ACC112 (cell line): ENCODE measurements at regions not wholly inside any gene's neighbourhood (a gene's known extent, or its start where the extent isn't known, plus 50 kb on each side); places are given as distances from the start of the nearest gene placed in this dataset.

Experiments
- H2AFZ ChIP-seq: fragments of 200-600 bp; sonication (generic); one replicate; pipeline ENCODE4 v1.6.0; 2017; ENCODE audit warnings: antibody characterized with exemption, low read length; ENCODE audit not compliant: unreplicated experiment
- H3K27ac ChIP-seq: fragments of 200-600 bp; sonication (generic); 2 replicates; pipeline ENCODE4 v1.5.1; 2014; ENCODE audit warnings: low read depth, mild to moderate bottlenecking, antibody characterized with exemption, low read length, moderate library complexity
- H3K27me3 ChIP-seq: fragments of 200-600 bp; sonication (generic); 2 replicates; pipeline ENCODE4 v1.6.1; 2014; ENCODE audit warnings: mild to moderate bottlenecking, antibody characterized with exemption, low read length, moderate library complexity, mixed read lengths; ENCODE audit not compliant: insufficient read depth
- H3K36me3 ChIP-seq: fragments of 200-600 bp; sonication (generic); 2 replicates; pipeline ENCODE4 v1.6.1; 2016; ENCODE audit warnings: mild to moderate bottlenecking, antibody characterized with exemption, low read length, moderate library complexity, mixed read lengths; ENCODE audit not compliant: insufficient read depth
- H3K4me1 ChIP-seq: fragments of 200-600 bp; sonication (generic); one replicate; pipeline ENCODE4 v1.6.1; 2016; ENCODE audit warnings: low read length, mixed read lengths; ENCODE audit not compliant: insufficient read depth, unreplicated experiment, control insufficient read depth
- H3K4me3 ChIP-seq: fragments of 200-600 bp; sonication (generic); 2 replicates; pipeline ENCODE4 v1.5.1; 2014; ENCODE audit warnings: mild to moderate bottlenecking, low read depth, low read length
- H3K79me2 ChIP-seq: fragments of 200-600 bp; sonication (generic); one replicate; pipeline ENCODE4 v1.6.0; 2016; ENCODE audit warnings: low read length; ENCODE audit not compliant: control insufficient read depth, unreplicated experiment, insufficient read depth

DNA sequence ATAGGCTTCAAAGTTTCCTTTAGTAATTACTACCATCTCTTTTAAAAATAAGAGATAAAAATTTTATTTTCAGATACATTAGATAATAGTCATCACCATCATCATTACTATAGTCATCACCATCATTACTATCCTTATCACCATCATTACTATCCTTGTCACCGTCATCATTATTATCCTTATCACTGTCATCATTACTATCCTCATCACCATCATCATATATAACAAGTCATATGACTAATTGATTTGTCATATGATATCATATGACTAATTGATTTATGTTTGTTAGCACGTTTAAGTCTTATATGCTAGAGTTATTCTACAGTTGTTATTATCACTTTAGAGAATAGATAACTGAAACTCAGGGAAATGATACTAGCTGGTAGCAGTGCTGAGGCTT lies 382.1 kb upstream of the CDH18 start:
- H3K4me1 ChIP-seq, result peaks cover 4% of the 10 kb centered on the region
- no peaks in the 10 kb centered on the region for H3K27me3 ChIP-seq
- no peak overlapping the region for H2AFZ ChIP-seq
- no peaks in the 10 kb centered on the region for H3K36me3 ChIP-seq
- no peak overlapping the region for H3K27ac ChIP-seq
- H3K79me2 ChIP-seq, result no peaks in the 10 kb centered on the region
- H3K4me3 ChIP-seq, result no peak overlapping the region

DNA sequence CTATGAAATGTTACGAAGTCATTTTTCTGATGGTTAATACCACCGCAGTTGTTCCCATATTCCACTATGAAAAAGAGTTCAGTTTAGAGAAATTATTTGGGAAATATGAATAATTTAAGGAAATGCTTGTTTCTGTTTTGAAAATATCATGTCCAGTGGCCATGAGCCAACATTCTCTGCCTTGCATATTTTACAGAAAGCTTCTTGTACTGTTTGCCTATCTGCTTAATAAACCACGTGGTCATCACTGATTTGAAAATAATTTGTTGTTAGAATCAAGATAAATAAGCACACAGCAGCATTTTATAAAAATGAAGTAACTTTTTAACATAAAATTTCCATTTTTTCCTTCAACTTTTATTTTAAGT lies 381.5 kb upstream of the CDH18 start:
- Histone ChIP-seq H3K4me1 (peaks cover 4% of the 10 kb centered on the region), H3K27ac (no peak overlapping the region), H3K27me3 (no peaks in the 10 kb centered on the region), H3K36me3 (no peaks in the 10 kb centered on the region), H2AFZ (peak overlapping the region; percentile 27), H3K4me3 (no peak overlapping the region), H3K79me2 (no peaks in the 10 kb centered on the region)

DNA sequence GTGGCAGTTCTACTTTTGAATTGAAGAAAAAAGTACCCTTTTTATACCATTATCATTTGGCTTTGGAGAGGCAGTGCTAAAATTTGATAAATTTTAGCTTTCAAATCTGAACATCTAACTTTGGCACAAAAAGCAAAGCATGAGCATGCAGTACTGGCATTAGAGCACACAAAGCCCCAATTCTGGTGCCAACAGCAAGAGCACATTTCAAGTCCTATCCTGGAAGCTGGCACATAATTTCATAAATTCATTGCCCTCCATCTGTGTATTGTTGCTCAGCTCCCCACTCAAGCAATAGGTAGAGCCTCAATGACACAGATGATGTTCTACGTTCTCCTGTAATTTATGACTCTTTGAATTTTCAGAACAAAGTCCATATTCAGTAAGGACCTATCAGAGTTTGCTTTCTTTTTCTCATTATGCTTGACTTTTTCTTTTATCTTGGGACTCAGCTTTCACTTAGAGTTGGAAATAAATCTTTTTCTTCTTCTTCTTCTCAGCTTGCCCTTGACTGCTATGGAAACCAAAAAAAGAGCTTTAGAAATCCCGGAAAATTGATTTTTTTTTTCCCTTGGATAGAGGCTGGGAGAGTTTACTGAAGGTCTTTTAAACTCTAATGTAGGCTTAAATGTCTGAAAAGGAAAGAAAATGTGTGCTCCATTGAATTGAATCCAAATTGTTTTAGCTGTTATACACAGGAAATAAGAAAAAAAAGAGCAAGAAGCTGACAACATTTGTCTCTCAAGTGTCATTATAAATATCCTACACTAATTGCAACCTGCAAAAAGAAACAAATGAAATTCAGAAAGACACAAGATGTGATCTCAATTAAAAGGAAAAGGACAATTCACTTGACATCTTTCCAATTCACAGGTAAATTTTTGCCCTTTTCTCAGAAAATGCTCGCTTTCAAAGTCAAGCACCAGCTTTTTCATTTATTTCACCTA lies 380.8 kb upstream of the CDH18 start:
- Histone ChIP-seq H2AFZ (peak overlapping the region; percentile 27), H3K36me3 (no peaks in the 10 kb centered on the region), H3K27me3 (no peaks in the 10 kb centered on the region), H3K4me1 (peaks cover 4% of the 10 kb centered on the region), H3K27ac (no peak overlapping the region), H3K4me3 (no peak overlapping the region), H3K79me2 (no peaks in the 10 kb centered on the region)

DNA sequence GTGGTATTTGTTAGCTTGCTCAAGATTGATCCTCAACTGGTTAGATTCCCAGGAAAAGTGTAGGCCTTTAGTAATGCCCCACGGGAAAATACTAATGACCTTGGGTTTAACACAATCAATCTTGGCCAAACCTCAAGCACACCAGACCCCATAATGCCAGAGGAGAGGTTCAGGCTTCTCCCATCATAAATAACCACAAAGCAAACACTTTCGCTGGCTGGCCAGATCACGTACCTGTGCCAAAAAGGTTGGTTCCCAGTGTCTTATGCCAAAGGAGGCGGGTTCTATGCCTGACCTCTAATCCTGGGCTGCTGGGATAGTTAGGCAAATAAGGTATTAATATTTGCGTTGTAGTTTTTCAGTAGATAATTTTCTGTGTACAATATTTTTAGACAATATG lies 379.2 kb upstream of the CDH18 start:
- Histone ChIP-seq H3K4me3 (no peak overlapping the region), H3K36me3 (no peaks in the 10 kb centered on the region), H3K27ac (no peak overlapping the region), H2AFZ (no peak overlapping the region), H3K4me1 (peaks cover 4% of the 10 kb centered on the region), H3K79me2 (no peaks in the 10 kb centered on the region), H3K27me3 (no peaks in the 10 kb centered on the region)

DNA sequence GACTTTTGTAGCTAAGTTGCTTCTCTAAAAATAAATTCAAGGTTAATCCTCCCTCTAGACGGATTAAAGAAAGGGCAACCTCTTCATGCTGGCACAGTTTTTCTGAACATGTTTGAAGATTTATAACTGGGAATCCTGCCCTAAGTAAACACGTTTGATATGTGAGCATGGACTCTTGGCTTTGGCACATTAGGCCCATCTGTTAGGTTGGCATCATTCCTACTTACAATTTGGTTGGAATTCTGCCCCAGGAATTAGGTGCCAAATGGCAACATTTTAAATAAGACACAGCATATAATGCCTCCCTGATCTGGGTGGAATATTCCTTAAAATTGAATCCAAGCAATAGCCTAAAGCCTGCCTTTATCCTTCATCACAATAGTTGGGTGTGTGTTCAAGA lies 372.3 kb upstream of the CDH18 start:
- Histone ChIP-seq H3K27me3 (no peaks in the 10 kb centered on the region), H3K79me2 (no peaks in the 10 kb centered on the region)

DNA sequence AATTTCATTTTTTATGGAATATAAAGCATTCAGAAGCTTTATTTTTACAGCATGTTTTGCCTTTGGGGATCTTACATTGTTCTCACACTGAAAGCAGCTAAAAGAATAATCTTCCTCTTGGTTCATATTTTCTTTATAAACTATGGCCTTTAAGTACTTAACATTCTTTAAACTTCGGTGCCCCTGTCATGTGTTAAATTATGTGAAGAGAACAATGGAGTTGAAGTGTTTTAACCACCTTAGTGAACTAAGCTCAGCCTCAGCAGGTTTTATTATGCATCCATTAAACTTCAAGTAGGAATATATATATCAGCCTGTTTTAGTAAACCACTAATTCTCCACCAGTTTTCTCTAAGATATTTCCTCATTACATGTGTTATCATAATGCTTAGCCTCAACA lies 371.4 kb upstream of the CDH18 start:
- no peaks in the 10 kb centered on the region for H3K4me1 ChIP-seq
- H3K27ac ChIP-seq, result no peak overlapping the region
- H2AFZ ChIP-seq, result no peak overlapping the region
- no peaks in the 10 kb centered on the region for H3K27me3 ChIP-seq
- H3K79me2 ChIP-seq, result no peaks in the 10 kb centered on the region
- no peak overlapping the region for H3K4me3 ChIP-seq
- no peaks in the 10 kb centered on the region for H3K36me3 ChIP-seq

More for the DNA sequence above, 372.3 kb upstream of the CDH18 start:
- Histone ChIP-seq H2AFZ (no peak overlapping the region), H3K36me3 (no peaks in the 10 kb centered on the region), H3K27ac (no peak overlapping the region), H3K4me3 (no peak overlapping the region), H3K4me1 (no peaks in the 10 kb centered on the region)

DNA sequence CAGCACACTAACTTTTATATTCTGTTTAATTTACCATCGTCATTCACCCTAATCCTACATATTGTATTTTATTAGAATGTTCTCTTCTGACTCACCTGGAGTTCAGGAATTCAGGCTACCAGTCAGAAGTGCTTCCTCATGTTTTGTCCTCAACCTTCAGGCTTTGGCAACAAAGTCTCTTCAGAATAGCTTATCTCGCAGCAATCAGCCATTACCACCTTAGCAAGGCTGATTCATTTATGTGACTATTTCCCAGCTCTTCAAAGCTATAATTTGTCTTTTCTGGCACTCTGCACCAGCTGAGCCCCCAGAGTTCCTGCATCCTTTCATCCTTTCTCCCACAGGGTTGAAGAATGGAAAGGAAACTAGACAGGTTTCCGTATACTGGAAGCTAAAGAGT lies 365.5 kb upstream of the CDH18 start:
- H3K79me2 ChIP-seq, result no peaks in the 10 kb centered on the region
- H3K27me3 ChIP-seq, result no peaks in the 10 kb centered on the region; the same call in 1 of the 2 replicates
- no peak overlapping the region for H2AFZ ChIP-seq
- H3K27ac ChIP-seq, result no peak overlapping the region
- no peak overlapping the region for H3K4me3 ChIP-seq
- no peaks in the 10 kb centered on the region for H3K36me3 ChIP-seq
- no peaks in the 10 kb centered on the region for H3K4me1 ChIP-seq

DNA sequence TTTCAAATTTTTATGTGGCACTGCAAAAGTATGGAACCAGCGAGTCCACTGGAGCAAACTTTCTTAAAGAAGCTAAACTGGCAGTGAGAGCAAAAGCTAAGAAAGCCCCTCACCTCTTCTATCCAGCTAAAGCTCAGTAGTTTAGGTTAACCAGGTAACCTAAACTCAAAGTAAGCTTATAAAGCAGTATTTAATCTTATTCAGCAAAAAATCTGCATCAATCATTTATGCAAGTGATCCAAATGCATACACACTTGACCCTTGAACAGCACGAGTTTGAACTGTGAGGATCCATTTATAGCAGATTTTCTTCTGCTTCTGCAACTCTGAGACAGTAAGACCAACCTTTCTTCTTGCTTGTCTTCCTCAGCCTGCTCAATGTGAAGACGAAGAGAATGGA lies 363.8 kb upstream of the CDH18 start:
- Histone ChIP-seq H3K79me2 (no peaks in the 10 kb centered on the region), H3K4me3 (no peak overlapping the region), H3K36me3 (no peaks in the 10 kb centered on the region), H3K27me3 (no peaks in the 10 kb centered on the region; the same call in 1 of the 2 replicates), H3K27ac (no peak overlapping the region), H2AFZ (no peak overlapping the region), H3K4me1 (no peaks in the 10 kb centered on the region)

DNA sequence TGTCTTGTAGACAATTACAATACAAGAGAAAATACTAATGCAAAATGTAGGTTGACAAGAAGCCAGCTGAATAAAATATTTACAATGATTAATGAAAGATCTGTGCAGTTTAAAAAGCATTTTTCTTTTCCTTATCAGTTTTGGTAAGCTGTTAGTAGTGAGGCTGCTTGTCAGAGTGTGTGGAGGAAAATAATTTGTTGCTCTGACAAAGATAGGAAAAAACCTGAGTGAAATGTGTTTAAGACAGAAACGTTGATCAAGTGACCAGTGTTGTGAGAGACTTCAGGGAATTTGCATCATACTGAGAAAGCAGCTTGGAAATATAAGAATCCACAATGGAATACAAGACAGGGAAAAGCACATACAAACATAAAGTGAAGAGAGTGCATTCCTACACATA lies 360.3 kb upstream of the CDH18 start:
- no peaks in the 10 kb centered on the region for H3K4me1 ChIP-seq
- H3K27me3 ChIP-seq, result peaks cover 8% of the 10 kb centered on the region
- no peaks in the 10 kb centered on the region for H3K79me2 ChIP-seq
- no peaks in the 10 kb centered on the region for H3K36me3 ChIP-seq
- no peak overlapping the region for H3K4me3 ChIP-seq
- no peak overlapping the region for H3K27ac ChIP-seq
- no peak overlapping the region for H2AFZ ChIP-seq

DNA sequence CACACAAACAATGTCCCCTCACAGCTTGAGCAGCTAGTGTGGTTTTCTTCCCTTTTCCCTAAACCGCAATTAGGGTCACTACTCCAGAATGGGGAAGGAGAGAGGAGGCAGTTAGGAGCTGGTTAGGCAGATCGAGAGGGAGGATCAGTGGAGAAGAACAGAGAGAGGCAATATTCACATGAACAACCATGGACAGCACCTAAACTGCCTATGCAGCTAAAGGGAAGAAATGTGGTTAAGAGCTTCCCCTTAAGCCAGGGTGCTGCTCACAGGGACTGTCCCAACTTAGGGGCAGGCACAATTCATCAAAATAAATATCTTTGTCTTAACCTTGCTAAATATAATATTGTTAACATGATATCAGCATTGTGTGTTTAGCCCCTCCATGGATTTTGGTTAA lies 359.3 kb upstream of the CDH18 start:
- Histone ChIP-seq H3K4me1 (no peaks in the 10 kb centered on the region), H3K27me3 (peaks cover 12% of the 10 kb centered on the region), H3K79me2 (no peaks in the 10 kb centered on the region), H3K4me3 (no peak overlapping the region), H3K36me3 (no peaks in the 10 kb centered on the region), H2AFZ (no peak overlapping the region), H3K27ac (no peak overlapping the region)

DNA sequence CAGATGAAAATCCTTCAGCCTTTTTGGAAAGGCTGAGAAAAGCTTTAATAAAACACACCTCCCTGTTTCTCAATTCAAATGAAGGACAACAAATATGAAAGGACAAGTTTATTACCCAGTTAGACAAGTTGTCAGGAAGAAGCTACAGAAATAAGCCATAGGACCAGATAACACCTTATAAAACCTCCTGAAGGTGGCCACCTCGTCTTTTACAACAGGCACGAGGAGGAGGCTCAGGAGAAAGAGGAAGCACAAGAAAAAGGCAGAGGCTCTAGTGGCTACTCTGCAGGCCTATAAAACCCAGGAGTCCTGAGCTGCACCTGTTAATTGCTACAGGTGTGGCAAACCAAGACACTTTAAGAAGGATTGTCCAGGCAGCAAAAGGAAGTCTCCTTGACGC lies 352.1 kb upstream of the CDH18 start:
- Histone ChIP-seq H3K79me2 (no peaks in the 10 kb centered on the region), H3K36me3 (no peaks in the 10 kb centered on the region), H3K27me3 (peaks cover 47% of the 10 kb centered on the region), H3K27ac (no peak overlapping the region), H2AFZ (no peak overlapping the region), H3K4me1 (no peaks in the 10 kb centered on the region), H3K4me3 (no peak overlapping the region)
